Activated CD4-positive, alpha-beta T cell treated with anti-CD3 and anti-CD28 coated beads for 24 hours (primary cell): ENCODE measurements at regions not wholly inside any gene's neighbourhood (a gene's known extent, or its start where the extent isn't known, plus 50 kb on each side); places are given as distances from the start of the nearest gene placed in this dataset.

ENCODE experiments used
- DNase-seq, 2 donors: peaks; one replicate each; pipeline ENCODE4 v3.0.0-alpha.2; 2020; ENCODE audit warnings: low read depth in 2 of 2

DNA sequence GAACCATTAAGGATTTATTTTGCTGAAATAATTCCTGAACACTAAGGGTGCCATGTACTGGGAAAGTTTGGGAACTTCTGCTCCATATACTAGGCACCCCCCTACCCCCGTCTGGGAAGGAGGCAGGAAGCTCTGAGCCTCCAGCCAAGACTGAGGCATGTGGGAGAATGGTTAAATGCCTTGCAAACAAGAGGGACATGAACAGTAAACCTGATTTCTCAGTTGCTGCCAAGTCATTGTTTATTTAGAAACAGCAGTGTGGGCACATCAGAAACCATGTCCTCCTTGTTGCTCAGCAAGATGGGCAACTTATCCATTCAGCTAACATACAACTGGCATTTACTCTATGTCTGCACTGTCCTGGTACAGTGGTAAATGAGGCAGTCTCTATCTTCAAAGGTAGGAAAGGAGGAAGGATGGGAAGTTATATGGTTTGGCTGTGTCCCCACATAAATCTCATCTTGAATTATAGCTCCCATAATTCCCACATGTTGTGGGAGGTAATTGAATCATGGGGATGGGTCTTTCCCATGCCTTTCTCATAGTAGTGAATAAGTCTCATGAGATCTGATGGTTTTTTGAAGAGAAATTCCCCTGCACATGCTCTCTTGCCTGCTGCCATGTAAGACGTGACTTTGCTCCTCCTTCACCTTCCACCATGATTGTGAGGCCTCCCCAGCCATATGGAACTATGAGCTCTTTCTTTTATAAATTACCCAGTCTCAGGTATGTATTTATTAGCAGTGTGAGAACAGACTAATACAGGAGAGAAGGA, 459.1 kb downstream of the MIAT start:
- DNase-seq: no peak

DNA sequence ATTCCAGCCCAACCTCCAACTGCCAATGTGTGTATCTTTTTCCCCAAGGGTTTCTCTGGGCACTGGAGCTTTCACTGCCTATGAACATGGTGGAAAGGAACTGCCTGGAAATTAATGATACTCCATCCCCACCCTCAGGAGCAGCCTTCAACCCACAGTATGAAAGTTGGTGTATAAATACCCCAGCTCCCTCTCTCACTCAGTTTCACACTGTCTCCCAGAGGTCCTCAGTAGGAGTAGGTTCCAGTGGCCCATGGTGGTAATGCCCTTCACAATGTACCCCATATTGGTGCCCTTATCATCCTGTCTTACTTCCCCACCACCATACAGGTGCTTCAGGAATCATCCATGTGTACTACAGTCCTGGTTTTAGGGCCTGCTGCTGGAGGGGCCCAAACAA, 462.6 kb downstream of the MIAT start:
- DNase-seq: no peak

DNA sequence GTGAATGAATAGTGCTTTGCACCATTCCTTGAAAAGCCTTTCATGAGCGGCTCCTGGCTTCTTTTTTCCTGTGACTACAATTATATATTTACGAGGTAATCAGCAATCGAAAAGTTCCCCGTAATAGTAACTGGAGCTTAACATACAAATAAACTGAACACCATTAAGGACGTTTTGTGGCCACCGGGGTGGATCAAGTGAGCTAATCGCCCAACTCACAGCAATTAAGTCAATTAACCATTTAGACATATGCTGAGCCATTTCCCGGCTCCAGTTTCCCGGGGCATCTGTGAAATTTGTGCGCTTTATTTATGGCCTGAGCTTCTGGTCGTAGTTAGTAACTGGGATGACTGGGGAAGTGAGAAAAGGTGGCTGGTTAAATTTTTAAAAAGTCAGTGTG, 465.2 kb downstream of the MIAT start:
- DNase-seq: no peak

DNA sequence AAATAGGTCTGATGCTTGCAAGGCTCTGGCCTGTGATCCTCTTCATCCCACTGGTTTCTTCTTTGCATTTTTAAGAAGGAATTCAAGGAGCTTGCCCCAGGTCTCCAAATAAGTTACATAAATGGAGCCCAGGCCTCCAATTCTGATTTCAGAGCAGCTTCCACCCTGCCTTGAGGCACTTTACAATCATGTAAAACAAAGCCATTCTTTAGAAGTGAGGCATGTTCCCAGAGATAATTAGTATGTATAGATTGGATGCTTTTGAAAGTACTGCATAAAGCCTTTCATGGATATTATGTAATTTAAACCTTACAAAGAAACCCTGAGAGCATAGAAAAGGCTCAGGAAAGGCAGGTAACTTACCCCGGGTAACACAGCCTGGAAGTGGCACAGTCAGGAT, 466.5 kb downstream of the MIAT start:
- DNase-seq: no peak

DNA sequence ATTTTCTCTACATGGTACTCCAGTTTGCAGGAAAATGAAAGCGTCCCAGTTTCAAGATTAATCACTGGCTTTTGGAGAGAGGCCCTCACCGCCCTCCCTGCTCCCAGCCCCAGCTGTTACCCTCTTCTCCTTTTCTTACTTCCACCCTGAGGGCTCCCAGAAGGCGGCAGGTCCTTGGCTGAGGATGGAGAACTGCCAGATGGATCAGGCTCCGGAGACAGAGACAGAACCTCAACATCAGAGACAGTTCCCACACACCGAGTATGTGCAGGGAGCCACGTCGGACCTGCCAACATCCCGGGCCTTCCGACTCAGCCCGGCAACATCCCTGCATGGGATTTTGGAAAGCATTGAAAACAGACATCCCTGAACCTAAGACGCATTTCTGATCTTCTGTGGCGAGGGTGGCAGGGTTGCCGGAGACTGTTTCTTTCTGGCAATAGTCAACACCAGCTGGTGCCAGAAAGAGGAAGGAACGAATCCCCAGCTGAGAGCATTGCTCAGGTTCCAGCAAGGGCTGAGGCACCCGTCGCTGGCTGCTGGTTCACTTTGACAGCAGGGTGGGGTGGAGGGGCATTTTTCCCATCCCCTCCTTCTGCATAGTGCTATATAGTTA, 467.1 kb downstream of the MIAT start:
- DNase-seq: no peak

DNA sequence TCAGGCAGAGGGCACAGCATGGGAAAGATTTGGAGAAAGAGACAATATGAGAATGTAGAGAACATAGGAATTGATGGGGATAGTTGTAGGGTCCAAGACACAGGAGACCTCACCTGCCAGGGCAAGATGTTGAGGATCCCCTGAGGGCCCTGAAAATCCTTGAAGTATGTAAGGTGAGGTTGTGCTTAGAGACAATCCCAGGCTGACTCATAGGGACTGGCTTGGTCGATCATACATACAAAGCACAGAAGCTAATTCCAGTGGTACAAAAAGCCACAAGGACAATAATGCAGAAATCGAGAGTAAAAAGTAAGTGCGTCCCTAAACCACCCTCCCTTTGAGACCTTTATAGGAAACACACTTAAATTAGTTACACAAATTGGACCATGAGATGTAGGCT, 468.2 kb downstream of the MIAT start:
- no peak for DNase-seq

DNA sequence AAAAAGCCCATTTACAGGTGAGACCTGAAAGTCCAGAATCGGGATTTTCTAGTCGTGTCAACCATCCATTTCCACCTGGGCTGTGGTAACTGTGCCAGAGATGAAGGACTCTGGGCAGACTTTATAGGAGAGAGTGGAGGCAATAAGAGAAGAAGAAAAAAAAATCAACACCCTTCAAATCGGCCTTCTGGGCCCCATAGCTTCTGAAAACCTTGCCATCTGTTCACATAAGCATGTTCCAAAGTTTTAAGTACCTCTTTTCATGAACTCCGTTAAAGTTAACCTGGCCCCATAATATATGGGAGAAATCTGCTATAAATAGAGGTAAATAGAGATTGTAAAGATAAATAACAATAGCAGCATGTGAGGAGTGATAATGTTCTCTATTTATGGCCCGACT, 470.5 kb downstream of the MIAT start:
- DNase-seq: no peak

DNA sequence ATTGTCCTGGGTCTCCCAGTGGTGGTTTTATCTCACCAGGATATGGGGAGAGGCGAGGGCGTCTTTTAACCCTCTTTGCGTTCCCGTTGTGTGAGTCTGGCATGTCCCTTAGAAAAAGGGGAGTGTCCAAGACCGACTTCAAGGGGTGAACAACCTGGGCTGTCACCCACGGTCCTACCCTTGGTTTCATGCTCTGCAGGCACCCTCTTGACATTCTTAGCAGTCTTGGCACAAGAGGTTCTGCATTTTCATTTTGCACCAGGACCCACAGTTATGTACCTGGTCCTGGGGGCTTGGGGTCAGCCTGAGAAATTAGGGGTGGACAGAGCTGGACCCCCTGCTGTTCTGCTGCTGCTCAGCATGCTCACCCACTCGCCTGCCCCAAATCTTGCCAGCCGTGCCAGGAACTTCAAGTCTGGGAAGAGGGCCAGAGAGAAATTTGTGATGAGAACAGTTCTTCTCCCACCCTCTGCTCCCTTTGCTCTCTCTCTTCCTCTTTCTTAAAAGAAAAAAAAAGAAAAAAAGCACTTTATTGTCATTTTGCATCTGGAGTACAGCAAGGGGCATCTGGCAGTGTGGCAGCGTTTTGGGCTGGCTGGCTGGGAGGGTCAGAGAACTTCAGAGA, 471.2 kb downstream of the MIAT start:
- no peak for DNase-seq

DNA sequence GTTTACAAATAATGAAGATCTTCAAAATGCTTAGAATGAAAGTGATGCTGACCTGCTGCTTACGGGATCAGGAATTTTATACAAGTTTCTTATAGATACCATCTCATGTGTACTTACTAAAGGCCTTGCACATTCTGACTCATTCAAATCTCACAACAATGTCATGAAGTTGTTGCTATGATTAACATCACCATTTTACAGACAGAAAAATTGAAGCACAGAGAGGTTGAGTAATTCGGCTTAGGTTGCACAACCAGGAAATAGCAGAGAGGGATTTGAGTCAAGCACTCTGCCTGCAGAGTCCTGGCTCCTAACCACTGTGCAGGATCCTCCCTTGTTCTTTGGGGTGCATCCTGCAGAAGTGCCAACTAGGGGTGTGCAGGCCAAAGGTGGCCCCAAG, 471.9 kb downstream of the MIAT start:
- DNase-seq: no peak

DNA sequence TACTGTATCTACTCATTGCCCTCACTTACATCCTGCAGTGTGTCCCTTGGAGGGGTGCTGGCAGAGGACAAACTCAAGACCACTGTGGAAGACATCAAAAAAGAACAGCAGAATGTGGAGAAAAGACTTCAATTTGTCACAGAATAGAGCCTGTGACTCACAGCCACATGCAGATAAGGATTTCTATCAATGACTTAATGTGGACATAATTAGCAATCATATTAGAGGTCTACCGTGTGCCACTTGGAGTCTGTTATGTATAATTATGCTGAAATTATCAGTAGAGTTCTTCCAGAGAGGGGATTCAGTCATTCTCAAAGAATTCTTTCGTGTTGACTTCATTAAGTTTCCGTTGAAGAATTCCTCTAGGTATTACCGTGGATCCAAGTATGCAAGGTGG, 473.5 kb downstream of the MIAT start:
- no peak for DNase-seq

DNA sequence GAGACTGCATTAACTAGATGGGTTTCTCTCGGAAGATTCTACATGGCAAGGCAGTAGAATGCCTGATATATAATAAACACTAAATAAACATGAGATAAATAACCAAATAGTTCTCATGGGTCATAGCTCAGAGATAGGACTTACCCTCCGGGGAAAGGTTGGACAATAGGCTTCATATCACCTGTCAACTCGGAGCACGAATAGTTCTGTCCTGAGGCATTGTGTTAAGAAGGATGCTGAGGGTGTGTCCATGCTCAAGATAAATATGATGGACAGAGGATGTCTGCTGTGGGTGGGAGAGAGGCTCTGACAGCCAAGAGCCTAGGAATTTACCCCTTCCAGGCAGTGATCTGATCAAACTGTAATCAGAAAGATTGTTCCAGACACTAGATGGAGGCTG, 474.0 kb downstream of the MIAT start:
- DNase-seq: no peak

DNA sequence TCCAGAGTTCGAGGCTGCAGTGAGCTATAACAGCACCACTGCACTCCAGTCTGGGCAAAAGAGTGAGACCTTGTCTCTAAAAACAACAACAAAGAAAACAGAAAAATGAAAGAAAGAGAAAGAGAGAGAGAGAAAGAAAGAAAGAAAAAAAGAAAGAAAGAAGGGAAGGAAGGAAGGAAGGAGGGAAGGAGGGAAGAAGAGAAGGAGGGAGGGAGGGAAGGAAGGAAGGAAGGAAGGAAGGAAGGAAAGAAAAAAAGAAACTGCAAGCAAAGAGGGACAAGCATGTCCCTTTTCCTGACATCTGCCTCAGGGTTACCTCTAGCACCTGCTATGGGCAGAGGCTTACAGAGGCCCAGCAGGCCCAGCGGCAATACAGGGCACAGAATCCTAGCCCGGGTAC, 475.0 kb downstream of the MIAT start:
- no peak for DNase-seq

DNA sequence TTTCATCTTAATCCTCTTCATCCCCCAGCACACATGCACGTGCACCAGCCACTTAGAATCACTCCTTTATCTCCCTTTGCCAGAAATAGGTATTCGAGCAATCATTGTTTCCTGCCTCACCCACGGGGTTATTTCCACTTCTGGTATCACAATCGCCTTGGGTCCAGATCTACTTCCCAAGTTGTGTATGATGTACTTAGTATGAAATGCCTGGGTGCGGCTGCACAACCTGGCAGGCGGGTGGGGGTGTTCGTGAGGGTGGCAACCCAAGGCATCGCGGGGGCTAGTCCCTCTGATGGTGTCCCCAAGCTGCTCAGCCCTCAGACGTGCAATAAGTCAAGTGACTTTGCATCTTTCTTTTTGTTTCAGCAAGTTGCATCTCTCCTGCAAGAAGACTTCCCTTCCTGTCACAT, 475.6 kb downstream of the MIAT start:
- no peak for DNase-seq

DNA sequence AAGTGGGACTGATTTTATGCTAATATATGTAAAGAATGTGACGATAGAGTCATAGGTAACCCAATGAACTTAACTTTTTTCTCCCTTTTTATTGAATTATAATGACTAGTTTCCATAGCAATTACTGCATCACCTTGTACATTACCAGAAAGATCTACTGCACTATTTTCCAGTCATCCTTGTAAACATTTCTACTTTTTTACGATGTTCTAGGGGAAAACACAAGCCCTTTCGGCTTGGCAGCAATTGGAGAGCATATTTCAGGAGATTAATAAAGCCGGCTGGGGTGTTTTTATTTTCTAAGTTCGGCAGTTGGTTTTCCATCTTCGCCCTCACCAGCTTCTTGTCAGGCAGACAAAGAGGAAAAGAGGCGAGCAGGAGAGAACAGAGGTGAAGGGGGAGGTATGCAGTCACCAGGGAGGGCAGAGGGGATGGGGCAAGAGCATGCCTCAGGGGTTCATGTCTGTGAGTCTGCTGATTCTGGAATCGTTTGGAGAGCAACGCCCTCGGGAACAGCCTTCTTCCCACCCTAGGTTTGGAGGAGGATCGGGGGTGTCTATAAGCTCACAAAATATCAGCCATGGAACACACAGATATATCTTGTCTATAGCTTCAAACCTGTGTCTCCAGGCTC, 476.4 kb downstream of the MIAT start:
- DNase-seq: no peak

DNA sequence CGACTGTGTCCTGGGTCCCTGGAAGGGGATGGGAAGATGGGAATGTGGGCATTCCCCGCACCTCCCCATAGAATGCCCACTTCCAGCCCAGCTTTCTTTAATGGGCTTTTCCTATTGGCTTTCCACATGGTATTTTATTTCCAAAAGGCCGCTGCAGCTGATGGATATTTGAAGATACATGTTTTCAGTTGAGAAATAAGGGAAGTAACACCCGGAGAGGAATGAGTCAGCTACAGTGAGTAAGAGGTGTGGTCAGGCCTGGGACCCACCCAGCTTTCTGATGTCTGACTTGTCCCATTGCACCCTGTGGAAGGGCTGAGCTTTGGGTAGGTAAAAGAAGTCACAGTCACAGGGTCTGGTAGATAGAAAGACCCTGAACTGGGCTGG, 476.9 kb downstream of the MIAT start:
- DNase-seq: no peak

DNA sequence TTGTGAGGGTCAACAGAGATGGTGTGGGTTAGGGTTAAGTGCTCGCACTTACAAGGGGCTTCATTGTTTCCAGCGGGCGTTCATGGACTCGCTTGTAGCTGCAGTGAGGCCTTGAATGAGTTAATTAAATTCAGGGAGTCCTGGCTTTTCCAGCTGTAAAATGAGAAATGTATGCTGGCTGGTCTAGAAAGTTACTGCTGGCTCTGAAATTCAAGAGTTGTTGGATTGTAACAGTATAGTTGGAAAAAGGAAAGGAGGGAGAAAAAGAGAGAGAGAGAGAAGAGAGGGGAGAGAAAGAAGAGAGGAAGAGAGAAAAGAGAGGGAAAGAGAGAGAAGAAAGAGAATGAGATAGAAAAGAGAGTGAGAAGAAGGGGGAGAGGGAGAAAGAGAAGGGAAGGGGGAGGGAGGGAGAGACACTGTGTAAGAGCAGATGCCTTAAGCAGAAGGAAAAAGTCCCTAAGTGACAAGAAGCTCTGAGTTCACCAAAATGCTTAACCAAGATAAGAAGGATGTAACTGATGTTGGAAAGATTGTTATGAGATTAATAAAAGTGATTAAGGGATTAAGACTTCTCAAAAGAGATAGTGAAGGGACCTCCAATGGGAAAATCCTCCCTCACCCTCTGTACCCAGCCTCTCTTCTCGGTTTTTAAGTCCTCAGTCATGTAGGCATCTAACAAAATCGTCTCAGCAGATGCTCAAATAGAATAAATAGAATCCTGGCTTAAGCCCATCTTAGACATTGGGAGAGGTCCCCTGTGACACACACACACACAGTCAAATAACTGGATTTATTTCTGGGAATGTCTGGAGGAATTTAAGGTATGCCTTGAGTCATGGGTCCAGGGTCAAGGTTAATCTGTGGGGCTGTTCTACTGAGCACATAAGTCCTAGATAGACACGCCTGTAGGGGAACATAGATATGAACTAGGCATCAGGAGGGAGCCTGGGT, 477.9 kb downstream of the MIAT start:
- no peak for DNase-seq

DNA sequence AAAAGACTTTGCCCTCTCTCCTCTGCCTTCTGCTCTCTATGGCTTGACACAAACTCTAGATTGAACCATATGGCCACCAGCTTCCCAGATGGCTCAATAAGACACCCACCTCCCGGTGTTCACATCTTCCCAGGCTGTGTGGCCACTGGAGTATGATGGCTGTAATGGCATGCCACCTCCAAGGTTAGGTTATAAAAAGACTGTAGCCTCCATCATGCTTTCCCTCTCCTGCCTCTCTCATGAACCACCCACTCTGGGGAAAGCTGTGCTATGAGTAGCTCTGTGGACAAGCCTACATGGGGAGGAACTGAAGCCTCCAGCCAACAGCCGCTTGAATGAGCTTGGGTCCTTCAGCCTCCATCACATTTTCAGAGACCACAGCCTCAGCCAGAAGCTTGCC, 479.2 kb downstream of the MIAT start:
- DNase-seq: no peak

DNA sequence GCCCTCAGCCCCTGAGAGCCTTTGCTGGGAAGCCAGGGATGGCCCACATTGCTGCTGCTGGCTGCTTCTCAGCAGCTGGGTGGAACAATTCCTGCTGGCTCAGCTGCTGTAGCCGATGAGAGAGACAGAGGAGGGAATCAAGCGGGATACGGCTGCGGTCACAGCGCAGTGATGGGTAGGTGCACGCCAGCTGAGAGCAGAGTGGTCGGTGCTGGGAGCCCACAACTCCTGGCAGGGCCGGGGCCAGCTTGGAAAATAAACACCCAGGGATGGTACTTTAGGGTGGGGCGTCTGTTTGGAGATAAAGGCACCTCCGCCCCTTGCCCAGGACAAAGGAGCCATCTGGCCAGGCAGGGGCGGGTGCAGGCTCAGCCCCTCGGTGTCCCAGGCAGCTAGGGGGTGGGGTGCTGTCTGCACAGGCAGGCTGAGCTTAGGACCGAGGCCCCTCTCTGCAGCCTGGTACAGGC, 480.5 kb downstream of the MIAT start:
- no peak for DNase-seq

DNA sequence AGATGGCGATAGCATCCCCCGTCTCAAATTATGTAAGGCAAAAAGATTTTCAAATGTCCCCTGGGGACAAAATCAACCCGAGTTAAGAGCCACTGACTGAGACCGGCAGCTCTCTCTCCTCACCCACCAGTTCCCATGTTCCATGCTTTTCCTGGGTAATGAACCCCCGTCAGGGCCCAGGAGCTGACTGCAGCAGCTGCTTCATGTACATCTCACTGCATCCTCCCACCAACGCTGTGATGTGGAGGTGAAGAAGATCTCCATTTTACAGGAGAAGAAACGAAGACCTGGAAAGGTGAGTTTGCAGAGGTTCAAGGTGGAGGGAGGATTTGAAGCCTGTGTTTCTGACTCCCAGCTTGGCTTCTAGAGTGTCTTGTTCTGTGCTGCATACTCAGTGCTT, 481.1 kb downstream of the MIAT start:
- no peak for DNase-seq

DNA sequence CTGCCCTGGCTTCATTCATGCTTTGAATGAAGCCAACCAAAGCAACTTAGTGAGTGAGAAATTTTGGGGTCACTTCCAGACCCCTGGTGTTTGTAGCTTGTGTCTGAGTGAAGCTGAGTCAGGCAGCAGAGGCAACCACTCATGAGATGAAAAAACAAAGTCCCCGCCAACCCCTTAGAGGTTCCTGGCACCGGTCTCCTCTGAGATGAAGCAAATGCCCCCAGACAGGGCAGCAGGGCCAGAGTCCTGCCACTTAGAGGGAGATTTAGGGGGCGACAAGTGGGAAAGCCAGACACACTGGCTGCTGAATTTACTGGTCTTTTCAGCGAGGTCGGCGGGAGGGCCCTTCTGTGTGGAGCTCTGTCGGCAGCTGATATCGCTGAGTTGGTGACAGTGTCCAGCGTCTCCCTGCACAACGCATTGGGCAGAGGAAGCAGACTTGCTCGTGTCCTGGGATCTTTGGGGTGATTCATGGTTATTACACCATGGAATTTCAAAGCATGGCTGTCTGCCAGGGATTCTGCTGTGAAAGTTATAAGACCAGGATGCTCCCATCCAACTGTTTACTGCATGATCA, 482.6 kb downstream of the MIAT start:
- no peak for DNase-seq

DNA sequence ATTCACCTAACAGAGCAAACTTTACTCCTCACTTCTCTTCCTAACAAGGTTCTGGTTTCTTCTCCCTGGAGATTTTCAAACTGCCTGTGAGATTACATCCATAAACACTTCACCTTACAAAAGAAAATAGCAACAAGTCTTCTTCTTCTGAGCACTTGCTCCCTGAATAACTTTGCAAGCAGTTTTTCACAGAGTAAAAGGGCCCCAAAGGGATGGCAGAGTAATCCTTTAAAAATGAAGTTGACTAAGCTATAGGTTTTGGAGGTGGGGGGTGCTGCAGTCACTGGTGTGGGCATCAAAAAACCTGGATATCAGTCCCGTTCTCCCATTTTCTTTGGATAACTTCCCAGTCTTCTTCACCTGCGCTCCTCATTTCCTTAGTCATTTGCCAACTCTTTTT, 484.9 kb downstream of the MIAT start:
- no peak for DNase-seq
